SK-N-SH treated with all-trans-retinoic acid at 6 μM for 48 hours (cell line): ENCODE measurements at regions not wholly inside any gene's neighbourhood (a gene's known extent, or its start where the extent isn't known, plus 50 kb on each side); places are given as distances from the start of the nearest gene placed in this dataset.

Source experiments
- ATAC-seq: fragments of 200-7000 bp; cut with Tn5 transposase; 3 replicates; pipeline ENCODE4 v1.9.1; 2020; ENCODE audit warnings: mild to moderate bottlenecking, moderate library complexity
- ARNTL ChIP-seq: fragments of 450-650 bp; formaldehyde crosslinking; IDR thresholded peaks from 2 replicates; pipeline ENCODE4 v1.5.0; 2020; ENCODE audit warnings: low read depth, mild to moderate bottlenecking, moderate library complexity, borderline replicate concordance
- BACH2 ChIP-seq: fragments of 250-450 bp; sonication (Bioruptor Pico); IDR thresholded peaks from 2 replicates; pipeline ENCODE4 v1.9.0; 2021; ENCODE audit warnings: mild to moderate bottlenecking, borderline replicate concordance
- GLIS3 ChIP-seq: fragments of 250-450 bp; sonication (Bioruptor Pico); IDR thresholded peaks from 2 replicates; pipeline ENCODE4 v1.5.0; 2020; ENCODE audit warnings: mild to moderate bottlenecking, moderate library complexity
- ISL1 ChIP-seq: fragments of 250-450 bp; sonication (Bioruptor Pico); IDR thresholded peaks from 2 replicates; pipeline ENCODE4 v2.1.2; 2022; ENCODE audit warnings: mild to moderate bottlenecking, moderate library complexity
- OSR1 ChIP-seq: fragments of 250-450 bp; sonication (Bioruptor Pico); IDR thresholded peaks from 2 replicates; pipeline ENCODE4 v1.8.0; 2022; ENCODE audit warnings: moderate library complexity, mild to moderate bottlenecking, inconsistent platforms
- PATZ1 ChIP-seq: fragments of 250-450 bp; sonication (Bioruptor Pico); IDR thresholded peaks from 2 replicates; pipeline ENCODE4 v1.8.0; 2020; ENCODE audit warnings: mild to moderate bottlenecking, moderate library complexity, borderline replicate concordance
- POU6F1 ChIP-seq: fragments of 250-450 bp; sonication (Bioruptor Pico); IDR thresholded peaks from 2 replicates; pipeline ENCODE4 v1.8.0; 2021; ENCODE audit warnings: low read depth, mild to moderate bottlenecking, moderate library complexity, borderline replicate concordance
- PPARA ChIP-seq: fragments of 250-450 bp; sonication (Bioruptor Pico); IDR thresholded peaks from 2 replicates; pipeline ENCODE4 v1.5.0; 2020; ENCODE audit warnings: mild to moderate bottlenecking, borderline replicate concordance
- RARB ChIP-seq: fragments of 250-450 bp; sonication (Bioruptor Pico); IDR thresholded peaks from 2 replicates; pipeline ENCODE4 v1.8.0; 2021; ENCODE audit warnings: mild to moderate bottlenecking, moderate library complexity
- SNAI2 ChIP-seq: fragments of 250-450 bp; sonication (Bioruptor Pico); IDR thresholded peaks from 2 replicates; pipeline ENCODE4 v1.5.0; 2020; ENCODE audit warnings: mild to moderate bottlenecking, moderate library complexity
- TOX ChIP-seq: fragments of 250-450 bp; sonication (Bioruptor Pico); IDR thresholded peaks from 2 replicates; pipeline ENCODE4 v1.8.0; 2021; ENCODE audit warnings: mild to moderate bottlenecking, moderate library complexity, borderline replicate concordance
- ZFP3 ChIP-seq: fragments of 250-450 bp; sonication (Bioruptor Pico); IDR thresholded peaks from 2 replicates; pipeline ENCODE4 v1.5.0; 2020; ENCODE audit warnings: mild to moderate bottlenecking, moderate library complexity
- ZFP30 ChIP-seq: fragments of 450-650 bp; formaldehyde crosslinking; IDR thresholded peaks from 2 replicates; pipeline ENCODE4 v1.5.0; 2022; ENCODE audit warnings: mild to moderate bottlenecking, moderate library complexity
- ZNF565 ChIP-seq: fragments of 450-650 bp; formaldehyde crosslinking; conservative IDR thresholded peaks from 2 replicates; pipeline ENCODE4 v1.5.0; 2020; ENCODE audit warnings: low read depth, mild to moderate bottlenecking, moderate library complexity
- ZNF70 ChIP-seq: fragments of 450-650 bp; formaldehyde crosslinking; IDR thresholded peaks from 2 replicates; pipeline ENCODE4 v1.5.0; 2020; ENCODE audit warnings: mild to moderate bottlenecking, moderate library complexity
- ZNF8 ChIP-seq: fragments of 450-650 bp; formaldehyde crosslinking; IDR thresholded peaks from 2 replicates; pipeline ENCODE4 v1.5.0; 2020; ENCODE audit warnings: mild to moderate bottlenecking, moderate library complexity
- TF ChIP-seq, protein P1 (sequence below): fragments of 250-450 bp; sonication (Bioruptor Pico); IDR thresholded peaks from 2 replicates; pipeline ENCODE4 v1.5.1; 2020; ENCODE audit warnings: low read depth, mild to moderate bottlenecking, moderate library complexity
- TF ChIP-seq, protein P2 (sequence below): fragments of 250-450 bp; sonication (Bioruptor Pico); IDR thresholded peaks from 2 replicates; pipeline ENCODE4 v1.5.0; 2020; ENCODE audit warnings: mild to moderate bottlenecking, moderate library complexity
- TF ChIP-seq, protein P3 (sequence below): fragments of 250-450 bp; sonication (Bioruptor Pico); IDR thresholded peaks from 2 replicates; pipeline ENCODE4 v1.5.1; 2021; ENCODE audit warnings: mild to moderate bottlenecking, moderate library complexity

- no peak for TF ChIP-seq SNAI2
- TF ChIP-seq TOX (CRISPR knock-in tag), result no peak
- TF ChIP-seq ZFP3 (CRISPR knock-in tag), result no peak
- TF ChIP-seq PPARA (CRISPR knock-in tag), result no peak
- no peak for TF ChIP-seq ARNTL (CRISPR knock-in tag)
- no peak for TF ChIP-seq POU6F1 (CRISPR knock-in tag)
- no peak for TF ChIP-seq ISL1 (CRISPR knock-in tag)
- ATAC-seq, result no peak
These were observed 101.6 kb downstream of the SLC25A47 start for GRCh38 chr14:100424504-100425428.

- no peak for ATAC-seq
These were observed 102.3 kb downstream of the SLC25A47 start for GRCh38 chr14:100425429-100425827.

DNA sequence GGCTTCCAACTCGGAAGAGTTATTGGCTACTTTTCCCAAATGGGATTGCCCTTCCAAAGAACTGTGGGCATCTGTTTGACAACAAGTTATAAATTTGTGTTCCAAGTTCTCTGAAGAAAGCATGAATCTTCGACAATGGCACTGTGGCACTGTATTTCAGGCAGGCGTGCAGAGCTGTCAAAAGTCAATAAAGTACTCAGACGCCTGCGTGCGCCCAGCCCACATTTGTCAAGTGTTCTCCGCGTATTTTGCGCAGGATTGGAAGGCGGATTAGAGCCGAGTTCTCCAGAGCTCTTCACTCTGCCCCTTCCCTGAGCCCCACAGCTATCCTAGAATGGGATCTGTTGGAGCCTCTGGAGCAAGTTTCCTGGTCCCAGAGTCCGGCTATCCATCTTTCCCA is 103.2 kb downstream of the SLC25A47 start:
- ATAC-seq, result no peak
- TF ChIP-seq PATZ1, result no peak
- no peak for TF ChIP-seq ZNF8 (CRISPR knock-in tag)
- TF ChIP-seq OSR1 (CRISPR knock-in tag), result no peak
- TF ChIP-seq BACH2 (CRISPR knock-in tag), result no peak
- no peak for TF ChIP-seq RARB (CRISPR knock-in tag)
- TF ChIP-seq ZFP30, result no peak
- TF ChIP-seq ARNTL (CRISPR knock-in tag), result no peak
- TF ChIP-seq, protein P1, sequence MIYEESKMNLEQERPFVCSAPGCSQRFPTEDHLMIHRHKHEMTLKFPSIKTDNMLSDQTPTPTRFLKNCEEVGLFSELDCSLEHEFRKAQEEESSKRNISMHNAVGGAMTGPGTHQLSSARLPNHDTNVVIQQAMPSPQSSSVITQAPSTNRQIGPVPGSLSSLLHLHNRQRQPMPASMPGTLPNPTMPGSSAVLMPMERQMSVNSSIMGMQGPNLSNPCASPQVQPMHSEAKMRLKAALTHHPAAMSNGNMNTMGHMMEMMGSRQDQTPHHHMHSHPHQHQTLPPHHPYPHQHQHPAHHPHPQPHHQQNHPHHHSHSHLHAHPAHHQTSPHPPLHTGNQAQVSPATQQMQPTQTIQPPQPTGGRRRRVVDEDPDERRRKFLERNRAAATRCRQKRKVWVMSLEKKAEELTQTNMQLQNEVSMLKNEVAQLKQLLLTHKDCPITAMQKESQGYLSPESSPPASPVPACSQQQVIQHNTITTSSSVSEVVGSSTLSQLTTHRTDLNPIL (CRISPR knock-in tag), result no peak
- TF ChIP-seq ZNF565 (CRISPR knock-in tag), result no peak
- no peak for TF ChIP-seq TOX (CRISPR knock-in tag)
- no peak for TF ChIP-seq ZFP3 (CRISPR knock-in tag)
- no peak for TF ChIP-seq SNAI2
- TF ChIP-seq, protein P2, sequence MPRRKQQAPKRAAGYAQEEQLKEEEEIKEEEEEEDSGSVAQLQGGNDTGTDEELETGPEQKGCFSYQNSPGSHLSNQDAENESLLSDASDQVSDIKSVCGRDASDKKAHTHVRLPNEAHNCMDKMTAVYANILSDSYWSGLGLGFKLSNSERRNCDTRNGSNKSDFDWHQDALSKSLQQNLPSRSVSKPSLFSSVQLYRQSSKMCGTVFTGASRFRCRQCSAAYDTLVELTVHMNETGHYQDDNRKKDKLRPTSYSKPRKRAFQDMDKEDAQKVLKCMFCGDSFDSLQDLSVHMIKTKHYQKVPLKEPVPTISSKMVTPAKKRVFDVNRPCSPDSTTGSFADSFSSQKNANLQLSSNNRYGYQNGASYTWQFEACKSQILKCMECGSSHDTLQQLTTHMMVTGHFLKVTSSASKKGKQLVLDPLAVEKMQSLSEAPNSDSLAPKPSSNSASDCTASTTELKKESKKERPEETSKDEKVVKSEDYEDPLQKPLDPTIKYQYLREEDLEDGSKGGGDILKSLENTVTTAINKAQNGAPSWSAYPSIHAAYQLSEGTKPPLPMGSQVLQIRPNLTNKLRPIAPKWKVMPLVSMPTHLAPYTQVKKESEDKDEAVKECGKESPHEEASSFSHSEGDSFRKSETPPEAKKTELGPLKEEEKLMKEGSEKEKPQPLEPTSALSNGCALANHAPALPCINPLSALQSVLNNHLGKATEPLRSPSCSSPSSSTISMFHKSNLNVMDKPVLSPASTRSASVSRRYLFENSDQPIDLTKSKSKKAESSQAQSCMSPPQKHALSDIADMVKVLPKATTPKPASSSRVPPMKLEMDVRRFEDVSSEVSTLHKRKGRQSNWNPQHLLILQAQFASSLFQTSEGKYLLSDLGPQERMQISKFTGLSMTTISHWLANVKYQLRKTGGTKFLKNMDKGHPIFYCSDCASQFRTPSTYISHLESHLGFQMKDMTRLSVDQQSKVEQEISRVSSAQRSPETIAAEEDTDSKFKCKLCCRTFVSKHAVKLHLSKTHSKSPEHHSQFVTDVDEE, result no peak

More at GRCh38 chr14:100425429-100425827, 102.3 kb downstream of the SLC25A47 start:
- no peak for TF ChIP-seq RARB (CRISPR knock-in tag)
- TF ChIP-seq, protein P1 (CRISPR knock-in tag), result no peak
- no peak for TF ChIP-seq PPARA (CRISPR knock-in tag)
- TF ChIP-seq ZNF70 (CRISPR knock-in tag), result no peak
- TF ChIP-seq, protein P3, sequence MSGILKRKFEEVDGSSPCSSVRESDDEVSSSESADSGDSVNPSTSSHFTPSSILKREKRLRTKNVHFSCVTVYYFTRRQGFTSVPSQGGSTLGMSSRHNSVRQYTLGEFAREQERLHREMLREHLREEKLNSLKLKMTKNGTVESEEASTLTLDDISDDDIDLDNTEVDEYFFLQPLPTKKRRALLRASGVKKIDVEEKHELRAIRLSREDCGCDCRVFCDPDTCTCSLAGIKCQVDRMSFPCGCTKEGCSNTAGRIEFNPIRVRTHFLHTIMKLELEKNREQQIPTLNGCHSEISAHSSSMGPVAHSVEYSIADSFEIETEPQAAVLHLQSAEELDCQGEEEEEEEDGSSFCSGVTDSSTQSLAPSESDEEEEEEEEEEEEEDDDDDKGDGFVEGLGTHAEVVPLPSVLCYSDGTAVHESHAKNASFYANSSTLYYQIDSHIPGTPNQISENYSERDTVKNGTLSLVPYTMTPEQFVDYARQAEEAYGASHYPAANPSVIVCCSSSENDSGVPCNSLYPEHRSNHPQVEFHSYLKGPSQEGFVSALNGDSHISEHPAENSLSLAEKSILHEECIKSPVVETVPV (CRISPR knock-in tag), result no peak
- TF ChIP-seq ZNF8 (CRISPR knock-in tag), result no peak
- no peak for TF ChIP-seq GLIS3 (CRISPR knock-in tag)
